Body of pancreas (tissue), 4 donors: ENCODE measurements at regions not wholly inside any gene's neighbourhood (a gene's known extent, or its start where the extent isn't known, plus 50 kb on each side); places are given as distances from the start of the nearest gene placed in this dataset.
"Not testable (repeated sequence)": the region's sequence is repeated elsewhere in the genome, so short reads cannot be mapped to it uniquely, and the experiment has no call there.

ENCODE experiments used
- POLR2A ChIP-seq, 3 donors: fragments of 450-650 bp; IDR thresholded peaks; one replicate each; pipeline ENCODE4 v1.6.1; 2016; ENCODE audit warnings: antibody characterized with exemption in 3 of 3, mild to moderate bottlenecking in 2 of 3
- TF ChIP-seq, protein P1 (sequence below), 7 experiments: fragments of 450-650 bp in 4 of 7; fragments of 200-600 bp in 3 of 7; sonication (generic) in 3 of 7; IDR thresholded peaks; one replicate each; pipeline ENCODE4 v1.5.1; 2016 to 2019; ENCODE audit warnings: antibody characterized with exemption in 7 of 7

GRCh38 chr9:39534897-39535296, 179.4 kb downstream of the SPATA31A1 start:
- TF ChIP-seq, protein P1, sequence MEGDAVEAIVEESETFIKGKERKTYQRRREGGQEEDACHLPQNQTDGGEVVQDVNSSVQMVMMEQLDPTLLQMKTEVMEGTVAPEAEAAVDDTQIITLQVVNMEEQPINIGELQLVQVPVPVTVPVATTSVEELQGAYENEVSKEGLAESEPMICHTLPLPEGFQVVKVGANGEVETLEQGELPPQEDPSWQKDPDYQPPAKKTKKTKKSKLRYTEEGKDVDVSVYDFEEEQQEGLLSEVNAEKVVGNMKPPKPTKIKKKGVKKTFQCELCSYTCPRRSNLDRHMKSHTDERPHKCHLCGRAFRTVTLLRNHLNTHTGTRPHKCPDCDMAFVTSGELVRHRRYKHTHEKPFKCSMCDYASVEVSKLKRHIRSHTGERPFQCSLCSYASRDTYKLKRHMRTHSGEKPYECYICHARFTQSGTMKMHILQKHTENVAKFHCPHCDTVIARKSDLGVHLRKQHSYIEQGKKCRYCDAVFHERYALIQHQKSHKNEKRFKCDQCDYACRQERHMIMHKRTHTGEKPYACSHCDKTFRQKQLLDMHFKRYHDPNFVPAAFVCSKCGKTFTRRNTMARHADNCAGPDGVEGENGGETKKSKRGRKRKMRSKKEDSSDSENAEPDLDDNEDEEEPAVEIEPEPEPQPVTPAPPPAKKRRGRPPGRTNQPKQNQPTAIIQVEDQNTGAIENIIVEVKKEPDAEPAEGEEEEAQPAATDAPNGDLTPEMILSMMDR (IDR thresholded peaks at IDR 0.05), result not testable (repeated sequence)
- TF ChIP-seq POLR2A (IDR thresholded peaks at IDR 0.05), result not testable (repeated sequence)
